HEK293T (cell line): ENCODE measurements at regions not wholly inside any gene's neighbourhood (a gene's known extent, or its start where the extent isn't known, plus 50 kb on each side); places are given as distances from the start of the nearest gene placed in this dataset.

Experiments used
- CTCF ChIA-PET: fragments of 350-600 bp; formaldehyde crosslinking; extraction: SDS; loops from one replicate; lab custom pipeline; 2021; ENCODE audit warnings: antibody characterized with exemption, inconsistent platforms; lab: Yijun Ruan, JAX
- POLR2A ChIA-PET: fragments of 350-600 bp; formaldehyde crosslinking; extraction: SDS; loops from one replicate; lab custom pipeline; 2020; ENCODE audit warnings: antibody characterized with exemption, inconsistent platforms; lab: Yijun Ruan, JAX
- DNase-seq: peaks from one replicate; pipeline ENCODE4 v3.0.0; 2012; ENCODE audit warnings: mixed read lengths; ENCODE audit errors: extremely low spot score
- ARNT ChIP-seq: fragments of 450-650 bp; IDR thresholded peaks from 2 replicates; pipeline ENCODE4 v1.6.1; 2017; ENCODE audit warnings: mild to moderate bottlenecking
- BHLHE40 ChIP-seq: fragments of 450-650 bp; IDR thresholded peaks from 2 replicates; pipeline ENCODE4 v1.6.1; 2016; ENCODE audit warnings: mild to moderate bottlenecking, moderate library complexity, borderline replicate concordance
- CTBP1 ChIP-seq: fragments of 450-650 bp; IDR thresholded peaks from 2 replicates; pipeline ENCODE4 v1.6.1; 2016; ENCODE audit warnings: borderline replicate concordance
- ELF4 ChIP-seq: fragments of 450-650 bp; IDR thresholded peaks from 2 replicates; pipeline ENCODE4 v1.6.1; 2017; ENCODE audit warnings: antibody characterized with exemption
- FOXA1 ChIP-seq: fragments of 450-650 bp; IDR thresholded peaks from 2 replicates; pipeline ENCODE4 v1.6.1; 2016; ENCODE audit warnings: mild to moderate bottlenecking
- FOXK2 ChIP-seq: fragments of 450-650 bp; IDR thresholded peaks from 2 replicates; pipeline ENCODE4 v1.6.1; 2016; ENCODE audit warnings: mild to moderate bottlenecking
- FOXM1 ChIP-seq: fragments of 450-650 bp; IDR thresholded peaks from 2 replicates; pipeline ENCODE4 v1.6.1; 2017; ENCODE audit warnings: mild to moderate bottlenecking, borderline replicate concordance
- HDGF ChIP-seq: fragments of 450-650 bp; IDR thresholded peaks from 2 replicates; pipeline ENCODE4 v1.6.1; 2017; ENCODE audit warnings: antibody characterized with exemption, borderline replicate concordance
- L3MBTL2 ChIP-seq: fragments of 450-650 bp; conservative IDR thresholded peaks from 2 replicates; pipeline ENCODE4 v1.6.1; 2016; ENCODE audit warnings: mild to moderate bottlenecking
- LEF1 ChIP-seq: fragments of 450-650 bp; IDR thresholded peaks from 2 replicates; pipeline ENCODE4 v1.6.1; 2017; ENCODE audit warnings: mild to moderate bottlenecking, borderline replicate concordance
- NFRKB ChIP-seq: fragments of 450-650 bp; IDR thresholded peaks from 2 replicates; pipeline ENCODE4 v1.6.1; 2016; ENCODE audit warnings: mild to moderate bottlenecking, moderate library complexity
- SP1 ChIP-seq: fragments of 450-650 bp; IDR thresholded peaks from 2 replicates; pipeline ENCODE4 v1.6.1; 2017
- SUZ12 ChIP-seq: fragments of 450-650 bp; IDR thresholded peaks from 2 replicates; pipeline ENCODE4 v1.6.1; 2016; ENCODE audit warnings: mild to moderate bottlenecking
- TARDBP ChIP-seq: fragments of 450-650 bp; IDR thresholded peaks from 2 replicates; pipeline ENCODE4 v1.6.1; 2016
- ZNF384 ChIP-seq: fragments of 450-650 bp; IDR thresholded peaks from 2 replicates; pipeline ENCODE4 v1.6.1; 2016
- TF ChIP-seq, protein P1 (sequence below): fragments of 450-650 bp; IDR thresholded peaks from 2 replicates; pipeline ENCODE4 v1.6.1; 2016

- ChIA-PET CTCF (no interaction called here), POLR2A (no interaction called here)
- TF ChIP-seq SP1 (no peak), TARDBP (no peak), LEF1 (no peak), SUZ12 (no peak), ZNF384 (no peak), FOXA1 (no peak), CTBP1 (no peak), BHLHE40 (no peak), FOXM1 (no peak), L3MBTL2 (no peak), FOXK2 (no peak), HDGF (no peak), ELF4 (no peak), ARNT (no peak)
- TF ChIP-seq, protein P1, sequence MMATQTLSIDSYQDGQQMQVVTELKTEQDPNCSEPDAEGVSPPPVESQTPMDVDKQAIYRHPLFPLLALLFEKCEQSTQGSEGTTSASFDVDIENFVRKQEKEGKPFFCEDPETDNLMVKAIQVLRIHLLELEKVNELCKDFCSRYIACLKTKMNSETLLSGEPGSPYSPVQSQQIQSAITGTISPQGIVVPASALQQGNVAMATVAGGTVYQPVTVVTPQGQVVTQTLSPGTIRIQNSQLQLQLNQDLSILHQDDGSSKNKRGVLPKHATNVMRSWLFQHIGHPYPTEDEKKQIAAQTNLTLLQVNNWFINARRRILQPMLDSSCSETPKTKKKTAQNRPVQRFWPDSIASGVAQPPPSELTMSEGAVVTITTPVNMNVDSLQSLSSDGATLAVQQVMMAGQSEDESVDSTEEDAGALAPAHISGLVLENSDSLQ = no peak
- no peak for DNase-seq
Observed at GRCh38 chr1:63135801-63136200, 186.6 kb upstream of the FOXD3 start.

DNA sequence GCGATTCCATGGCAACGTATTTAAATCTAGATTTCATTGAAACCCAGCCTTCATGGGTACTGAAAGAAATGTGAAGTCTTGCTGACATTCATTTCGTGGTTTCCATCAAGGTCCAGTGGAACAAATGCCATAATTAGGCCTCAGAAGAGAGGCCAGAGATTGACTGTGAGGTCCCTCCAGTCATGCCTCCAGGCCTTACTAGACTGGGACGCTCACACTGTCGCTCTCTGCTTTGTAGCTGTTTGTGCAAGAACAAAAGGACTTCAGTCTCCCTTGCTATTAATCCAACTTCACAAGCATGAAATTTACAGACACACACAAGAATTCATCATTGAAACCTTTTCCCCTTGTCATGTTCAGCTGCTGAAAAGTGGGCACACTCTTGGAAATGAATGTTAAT lies 180.4 kb upstream of the FOXD3 start:
- POLR2A ChIA-PET = no interaction called here
- CTCF ChIA-PET = no interaction called here
- TF ChIP-seq BHLHE40 = no peak
- TF ChIP-seq NFRKB = no peak
- no peak for TF ChIP-seq CTBP1
- no peak for TF ChIP-seq ELF4
- no peak for TF ChIP-seq LEF1
- TF ChIP-seq FOXK2 = no peak
- TF ChIP-seq ZNF384 = no peak
- TF ChIP-seq, protein P1 = no peak
- no peak for TF ChIP-seq SP1
- no peak for TF ChIP-seq SUZ12
- TF ChIP-seq FOXM1 = no peak
- no peak for TF ChIP-seq ARNT
- TF ChIP-seq HDGF = no peak
- TF ChIP-seq L3MBTL2 = no peak
- no peak for TF ChIP-seq FOXA1
- no peak for TF ChIP-seq TARDBP
- DNase-seq = no peak

DNA sequence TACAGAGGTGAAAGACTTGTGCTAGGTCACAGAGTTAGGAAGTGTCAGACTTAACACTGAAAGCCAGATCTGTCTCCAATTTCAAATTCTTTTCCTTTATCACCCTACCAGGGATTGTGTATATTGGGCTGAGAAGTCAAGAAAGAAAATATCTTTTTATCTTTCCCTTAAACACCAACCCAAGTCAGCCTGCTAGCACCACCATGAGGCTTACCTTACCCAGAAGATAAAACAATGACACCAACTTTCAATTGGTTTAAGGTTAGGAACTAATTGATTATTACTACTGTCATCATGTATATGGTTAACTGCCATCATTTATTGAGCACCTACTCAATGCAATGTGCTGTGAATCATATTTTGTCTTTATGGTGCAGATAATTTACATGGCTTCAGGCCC lies 178.9 kb upstream of the FOXD3 start:
- CTCF ChIA-PET = no interaction called here
- TF ChIP-seq, protein P1 = no peak
- no peak for TF ChIP-seq SUZ12
- TF ChIP-seq CTBP1 = no peak
- TF ChIP-seq HDGF = no peak
- TF ChIP-seq FOXA1 = no peak
- no peak for TF ChIP-seq L3MBTL2
- TF ChIP-seq ELF4 = no peak
- no peak for TF ChIP-seq SP1
- TF ChIP-seq FOXM1 = no peak
- TF ChIP-seq NFRKB = no peak
- TF ChIP-seq TARDBP = no peak
- TF ChIP-seq ARNT = no peak
- no peak for TF ChIP-seq LEF1
- no peak for TF ChIP-seq ZNF384
- TF ChIP-seq FOXK2 = no peak
- no peak for TF ChIP-seq BHLHE40
- POLR2A ChIA-PET = no interaction called here
- DNase-seq = no peak

- TF ChIP-seq FOXM1 (peak; percentile 55; the same call in 1 of the 2 replicates), CTBP1 (no peak), L3MBTL2 (no peak), SUZ12 (no peak), NFRKB (no peak)
- DNase-seq = no peak
- CTCF ChIA-PET = no interaction called here
- POLR2A ChIA-PET = no interaction called here
Observed at GRCh38 chr1:63147783-63148182, 174.6 kb upstream of the FOXD3 start.

GRCh38 chr1:63148825-63149645 lies 173.3 kb upstream of the FOXD3 start:
- POLR2A ChIA-PET = no interaction called here
- CTCF ChIA-PET = interaction anchor here (0.5 to 1.3 kb wide), 9 partner anchors 8 to 1775 kb away, joined by 3 to 8 read pairs (median 3); no protein-coding TSS in a partner anchor
- TF ChIP-seq ZNF384 (no peak), FOXA1 (no peak), ARNT (no peak), LEF1 (peak; percentile 55; the same call in 1 of the 2 replicates), BHLHE40 (no peak), ELF4 (no peak)
- peak; percentile 74 for DNase-seq

- CTCF ChIA-PET = no interaction called here
- no peak for DNase-seq
- TF ChIP-seq SUZ12 (no peak), FOXK2 (no peak), FOXM1 (no peak), CTBP1 (no peak), NFRKB (no peak), ELF4 (no peak), HDGF (no peak), ZNF384 (no peak), SP1 (no peak), L3MBTL2 (no peak), ARNT (no peak), TARDBP (no peak), BHLHE40 (no peak), FOXA1 (no peak), LEF1 (no peak)
- TF ChIP-seq, protein P1 = no peak
- POLR2A ChIA-PET = no interaction called here
Observed at GRCh38 chr1:63152572-63152971, 169.8 kb upstream of the FOXD3 start.
